ENCODE measurements at regions not wholly inside any gene's neighbourhood (a gene's known extent, or its start where the extent isn't known, plus 50 kb on each side); places are given as distances from the start of the nearest gene placed in this dataset.
A peak's percentile ranks its signal among the peaks of the same experiment; 100 is the strongest.

DNA sequence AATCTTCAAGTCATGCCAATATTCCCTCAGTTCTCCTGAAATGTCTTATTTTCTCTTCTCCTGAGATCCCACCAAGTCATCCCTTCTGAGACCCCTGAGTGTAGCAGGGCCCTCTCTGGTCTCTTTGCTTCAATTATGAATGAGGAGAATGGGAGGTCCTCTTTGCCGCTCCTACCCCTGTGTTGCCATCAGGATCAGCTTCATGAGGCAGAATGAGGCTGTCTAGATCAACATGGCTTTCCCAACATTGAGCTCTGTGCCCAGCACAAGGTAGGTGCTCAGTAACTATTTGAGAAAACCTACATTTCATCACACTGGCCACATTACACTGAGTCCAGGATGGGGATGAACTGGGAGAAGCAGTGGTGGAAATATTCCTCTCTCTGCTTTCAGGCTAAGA, 107.2 kb downstream of the ZNF280B start:
- WGBS (ENCODE audit: insufficient coverage, low coverage, missing lambda C conversion rate): 0% methylated on average over 1 of the region's 1 CpG
- ATAC-seq (no peak), DNase-seq (ENCODE audit: extremely low read depth in 1 of 4, low spot score in 3 of 4) (peak in 1 of 4 experiments; percentile 44), FAIRE-seq (no peak)
- Histone ChIP-seq H3K9me1 (ENCODE audit: control insufficient read depth, insufficient read depth, low read length) (peaks cover 7% of the 10 kb centered on the region), H3K9me3 (replicated peaks; ENCODE audit: control insufficient read depth, insufficient read depth, low read depth, low read length) (no peaks in the 10 kb centered on the region), H3K27me3 (ENCODE audit: control insufficient read depth in 2 of 2, insufficient read depth in 2 of 2, low read length in 2 of 2) (peaks cover 7 to 55% of the 10 kb centered on the region in 2 experiments; a peak in 4 of 5 replicates), H4K20me1 (replicated peaks; ENCODE audit: control insufficient read depth, insufficient read depth, low read length) (0 out of 2 replicates have a peak, but pooled peaks cover 15% of the 10 kb centered on the region), H3K9ac (ENCODE audit: insufficient read depth in 1 of 2, low read depth in 2 of 2, low read length in 2 of 2) (no peak overlapping the region), H3K79me2 (ENCODE audit: control insufficient read depth, insufficient read depth, low read length) (no peaks in the 10 kb centered on the region), H3K4me2 (ENCODE audit: insufficient read depth, low read length) (no peak overlapping the region), H3K36me3 (ENCODE audit: control insufficient read depth, insufficient read depth, low read length) (no peaks in the 10 kb centered on the region), H3K4me1 (replicated peaks in 1 of 2; ENCODE audit: control insufficient read depth in 2 of 2, insufficient read depth in 2 of 2, low read length in 2 of 2) (no peaks in the 10 kb centered on the region), H2AFZ (ENCODE audit: low read depth, low read length) (no peak overlapping the region), H3K4me3 (no peak overlapping the region), H3K27ac (ENCODE audit: extremely low read depth, low read depth, low read length) (no peak overlapping the region)
- ChIA-PET CTCF (ENCODE audit: low intra/inter-chr PET ratio) (no interaction called here), POLR2A (interaction anchor here (0.9 to 1.3 kb wide), 5 partner anchors 9 to 32 kb away, joined by 3 to 4 read pairs (median 3); no protein-coding TSS in a partner anchor)
- BruUV-seq (replicated peaks): no TSS peak
- in situ Hi-C loops (cut with MboI) (no loop called here), intact Hi-C loops (cut with micrococcal nuclease) (no loop called here)
- TF ChIP-seq ZNF3 (CRISPR knock-in tag; IDR thresholded peaks at IDR 0.05): no peak
- TF ChIP-seq RBM25 (IDR thresholded peaks at IDR 0.05; ENCODE audit: low read depth, low read length, severe bottlenecking): no peak
- TF ChIP-seq TCF7 (IDR thresholded peaks at IDR 0.05; ENCODE audit: borderline replicate concordance): no peak
- TF ChIP-seq POLR2B (IDR thresholded peaks at IDR 0.05; ENCODE audit: low read depth, partially characterized antibody): no peak
- TF ChIP-seq MCM3 (IDR thresholded peaks at IDR 0.05): 0 out of 2 replicates have a peak, but pooled peaks have one; percentile 22
- TF ChIP-seq HDAC6 (IDR thresholded peaks at IDR 0.05; ENCODE audit: low read depth, low read length): 0 out of 2 replicates have a peak, but pooled peaks have one; percentile 57
- TF ChIP-seq ZNF696 (CRISPR knock-in tag; conservative IDR thresholded peaks at IDR 0.05): no peak
- TF ChIP-seq RFX7 (CRISPR knock-in tag; IDR thresholded peaks at IDR 0.05): no peak
- TF ChIP-seq ARID4B (CRISPR knock-in tag; IDR thresholded peaks at IDR 0.05): no peak
- TF ChIP-seq MITF (IDR thresholded peaks at IDR 0.05): no peak
- no peak for TF ChIP-seq SRF (CRISPR knock-in tag; IDR thresholded peaks at IDR 0.05)
- no peak for TF ChIP-seq SMC3 (conservative IDR thresholded peaks at IDR 0.05; ENCODE audit: insufficient read depth, low read depth, low read length)
- no peak for TF ChIP-seq HES1 (IDR thresholded peaks at IDR 0.05; ENCODE audit: low read depth)
- no peak for TF ChIP-seq FOXJ2 (tag; IDR thresholded peaks at IDR 0.05)
- no peak for TF ChIP-seq PHF20 (IDR thresholded peaks at IDR 0.05; ENCODE audit: partially characterized antibody)
- TF ChIP-seq NR2C1 (IDR thresholded peaks at IDR 0.05): no peak
- no peak for TF ChIP-seq NR2C1 (tag; IDR thresholded peaks at IDR 0.05)
- no peak for TF ChIP-seq PPARD (CRISPR knock-in tag; IDR thresholded peaks at IDR 0.05)
- no peak for TF ChIP-seq ZNF695 (CRISPR knock-in tag; IDR thresholded peaks at IDR 0.05)
